Renal cortex interstitium (tissue), 11 donors: ENCODE measurements at regions not wholly inside any gene's neighbourhood (a gene's known extent, or its start where the extent isn't known, plus 50 kb on each side); places are given as distances from the start of the nearest gene placed in this dataset.
"Not testable (repeated sequence)": the region's sequence is repeated elsewhere in the genome, so short reads cannot be mapped to it uniquely, and the experiment has no call there.

Experiments used
- DNase-seq, 11 donors: peaks; one replicate each; pipeline ENCODE4 v3.0.0-alpha.2; 2013; ENCODE audit warnings: low read depth in 9 of 11, low spot score in 4 of 11; ENCODE audit errors: extremely low read depth in 1 of 11

- DNase-seq = no peak
These were observed 135.3 kb upstream of the SLITRK5 start for GRCh38 chr13:87535911-87536310.

- DNase-seq = no peak
These were observed 134.7 kb upstream of the SLITRK5 start for GRCh38 chr13:87536499-87536898.

- DNase-seq = no peak
These were observed 134.3 kb upstream of the SLITRK5 start for GRCh38 chr13:87536899-87537298.

- DNase-seq = no peak
These were observed 133.2 kb upstream of the SLITRK5 start for GRCh38 chr13:87537951-87538350.

- DNase-seq = no peak
These were observed 132.7 kb upstream of the SLITRK5 start for GRCh38 chr13:87538366-87539052.

GRCh38 chr13:87553142-87553541 lies 118.0 kb upstream of the SLITRK5 start:
- no peak for DNase-seq

GRCh38 chr13:87554045-87554444 lies 117.1 kb upstream of the SLITRK5 start:
- no peak for DNase-seq

GRCh38 chr13:87557788-87558187 lies 113.4 kb upstream of the SLITRK5 start:
- no peak for DNase-seq

GRCh38 chr13:87561580-87561979 lies 109.6 kb upstream of the SLITRK5 start:
- DNase-seq = not testable (repeated sequence)

GRCh38 chr13:87570669-87571068 lies 100.5 kb upstream of the SLITRK5 start:
- no peak for DNase-seq

GRCh38 chr13:87582399-87582798 lies 88.8 kb upstream of the SLITRK5 start:
- no peak for DNase-seq

GRCh38 chr13:87590518-87590917 lies 80.7 kb upstream of the SLITRK5 start:
- DNase-seq = no peak

- not testable (repeated sequence) for DNase-seq
These were observed 66.7 kb upstream of the SLITRK5 start for GRCh38 chr13:87604437-87604836.

GRCh38 chr13:87607266-87607665 lies 63.9 kb upstream of the SLITRK5 start:
- DNase-seq = no peak

GRCh38 chr13:87614276-87614675 lies 56.9 kb upstream of the SLITRK5 start:
- DNase-seq = no peak
